ENCODE measurements at regions not wholly inside any gene's neighbourhood (a gene's known extent, or its start where the extent isn't known, plus 50 kb on each side); places are given as distances from the start of the nearest gene placed in this dataset.

GRCh38 chrX:149114001-149114400 lies 391.1 kb downstream of the IDS start:
- peaks cover 79% of the 10 kb centered on the region for H3K9me3 Mint-ChIP-seq
- Histone ChIP-seq H3K9ac (ENCODE audit: extremely low read depth, low read length, poor library complexity, severe bottlenecking) (no peak overlapping the region), H3K27me3 (ENCODE audit: control insufficient read depth, insufficient read depth, low read length, poor library complexity, severe bottlenecking) (no peaks in the 10 kb centered on the region), H3K4me3 (ENCODE audit: low read length) (no peak overlapping the region), H3K27ac (ENCODE audit: low read depth, low read length) (no peak overlapping the region), H3K36me3 (ENCODE audit: control insufficient read depth, insufficient read depth, low read length) (no peaks in the 10 kb centered on the region), H3K4me1 (ENCODE audit: control insufficient read depth, insufficient read depth, low read length) (no peaks in the 10 kb centered on the region), H3K9me3 (ENCODE audit: control insufficient read depth, low read length) (no peaks in the 10 kb centered on the region)
- H3K4me1 Mint-ChIP-seq: no peaks in the 10 kb centered on the region
- H3K27me3 Mint-ChIP-seq (ENCODE audit: insufficient read depth): no peaks in the 10 kb centered on the region
- no peaks in the 10 kb centered on the region for H3K36me3 Mint-ChIP-seq (ENCODE audit: low read depth)
- no peak for TF ChIP-seq CTCF (conservative IDR thresholded peaks at IDR 0.05)
- WGBS, 2 experiments (ENCODE audit: insufficient coverage in 1 of 2, insufficient read length in 1 of 2): 80 to 86% methylated on average over 2 to 9 of the region's 15 CpGs
- H3K4me3 Mint-ChIP-seq: no peak overlapping the region
- DNase-seq: no peak
- H3K27ac Mint-ChIP-seq: no peak overlapping the region

DNA sequence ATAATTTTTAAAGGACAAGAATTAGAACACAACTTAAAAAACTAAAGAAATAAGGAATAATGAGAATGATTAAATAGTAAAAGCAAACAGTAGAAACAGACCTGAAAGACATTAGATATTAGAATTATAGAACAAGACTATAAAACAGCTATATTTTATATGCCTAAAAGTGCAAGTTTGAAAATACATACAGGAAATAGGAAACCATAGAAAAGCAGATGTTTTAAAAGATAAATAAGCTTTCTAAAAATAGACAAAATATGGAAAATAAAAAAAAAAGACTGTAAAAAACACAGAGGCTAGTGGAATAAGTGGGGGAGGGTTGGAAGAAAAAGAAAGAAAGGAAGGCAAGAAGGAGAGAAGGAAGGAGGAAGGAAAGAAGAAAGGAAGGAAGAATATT lies 407.3 kb downstream of the IDS start:
- no peak for TF ChIP-seq CTCF (conservative IDR thresholded peaks at IDR 0.05)
- Histone ChIP-seq H3K4me3 (ENCODE audit: low read length) (no peak overlapping the region), H3K36me3 (ENCODE audit: control insufficient read depth, insufficient read depth, low read length) (no peaks in the 10 kb centered on the region), H3K4me1 (ENCODE audit: control insufficient read depth, insufficient read depth, low read length) (no peaks in the 10 kb centered on the region), H3K9ac (ENCODE audit: extremely low read depth, low read length, poor library complexity, severe bottlenecking) (no peak overlapping the region), H3K27me3 (ENCODE audit: control insufficient read depth, insufficient read depth, low read length, poor library complexity, severe bottlenecking) (no peaks in the 10 kb centered on the region), H3K9me3 (ENCODE audit: control insufficient read depth, low read length) (no peaks in the 10 kb centered on the region), H3K27ac (ENCODE audit: low read depth, low read length) (no peak overlapping the region)
- Mint-ChIP-seq H3K9me3 (peaks cover 42% of the 10 kb centered on the region), H3K36me3 (ENCODE audit: low read depth) (no peaks in the 10 kb centered on the region), H3K4me1 (no peaks in the 10 kb centered on the region), H3K27ac (no peak overlapping the region), H3K4me3 (no peak overlapping the region), H3K27me3 (ENCODE audit: insufficient read depth) (no peaks in the 10 kb centered on the region)
- no peak for DNase-seq

DNA sequence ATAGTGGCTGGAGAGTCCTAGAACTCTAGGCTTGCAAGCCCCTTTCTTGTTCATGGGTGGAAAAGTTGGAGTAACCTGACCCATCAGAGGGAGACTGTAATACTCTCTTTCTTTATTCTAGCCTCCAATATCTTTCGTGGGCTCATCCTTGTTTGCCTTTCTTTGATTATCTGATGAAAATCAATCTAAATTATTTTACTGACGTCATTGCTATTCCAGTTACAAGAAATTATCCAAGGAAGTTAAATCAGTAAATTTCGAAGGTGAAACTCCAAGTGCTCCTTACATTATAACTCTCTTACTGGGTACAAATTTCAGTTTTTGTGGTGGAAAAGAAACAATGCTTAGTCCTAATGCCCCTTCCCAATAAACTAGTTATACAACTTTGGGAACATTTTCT lies 412.9 kb downstream of the IDS start:
- Histone ChIP-seq H3K27me3 (ENCODE audit: control insufficient read depth, insufficient read depth, low read length, poor library complexity, severe bottlenecking) (no peaks in the 10 kb centered on the region), H3K4me3 (ENCODE audit: low read length) (no peak overlapping the region), H3K36me3 (ENCODE audit: control insufficient read depth, insufficient read depth, low read length) (no peaks in the 10 kb centered on the region), H3K9ac (ENCODE audit: extremely low read depth, low read length, poor library complexity, severe bottlenecking) (no peak overlapping the region), H3K9me3 (ENCODE audit: control insufficient read depth, low read length) (no peaks in the 10 kb centered on the region), H3K27ac (ENCODE audit: low read depth, low read length) (no peak overlapping the region), H3K4me1 (ENCODE audit: control insufficient read depth, insufficient read depth, low read length) (no peaks in the 10 kb centered on the region)
- Mint-ChIP-seq H3K4me1 (no peaks in the 10 kb centered on the region), H3K27ac (no peak overlapping the region), H3K9me3 (peaks cover 57% of the 10 kb centered on the region), H3K4me3 (no peak overlapping the region), H3K27me3 (ENCODE audit: insufficient read depth) (no peaks in the 10 kb centered on the region), H3K36me3 (ENCODE audit: low read depth) (no peaks in the 10 kb centered on the region)
- 89% methylated on average over 3 of the region's 3 CpGs; no CpG with 5 or more reads in 1 of the 2 experiments for WGBS, 2 experiments (ENCODE audit: insufficient coverage in 1 of 2, insufficient read length in 1 of 2)
- TF ChIP-seq CTCF (conservative IDR thresholded peaks at IDR 0.05): no peak
- no peak for DNase-seq
